Endothelial cell of umbilical vein (primary cell): ENCODE measurements at regions not wholly inside any gene's neighbourhood (a gene's known extent, or its start where the extent isn't known, plus 50 kb on each side); places are given as distances from the start of the nearest gene placed in this dataset.

ENCODE experiments used
- EZH2 ChIP-seq: IDR thresholded peaks from 2 replicates; pipeline ENCODE4 v1.6.1; 2012; ENCODE audit warnings: borderline replicate concordance, low read depth, mild to moderate bottlenecking, moderate library complexity, low read length, inconsistent platforms; ENCODE audit not compliant: severe bottlenecking
- FOS ChIP-seq: IDR thresholded peaks from 2 replicates; pipeline ENCODE4 v1.6.1; 2011; ENCODE audit warnings: mild to moderate bottlenecking, low read length, moderate library complexity, borderline replicate concordance; ENCODE audit not compliant: insufficient read depth
- JUN ChIP-seq: IDR thresholded peaks from 2 replicates; pipeline ENCODE4 v1.6.1; 2011; ENCODE audit warnings: borderline replicate concordance, low read depth; ENCODE audit not compliant: insufficient read length, insufficient read depth
- MYC ChIP-seq: IDR thresholded peaks from one replicate; pipeline ENCODE4 v1.6.1; 2011; ENCODE audit warnings: mild to moderate bottlenecking, low read depth, low read length
- POLR2A ChIP-seq: IDR thresholded peaks from 2 replicates; pipeline ENCODE4 v1.6.1; 2012; ENCODE audit warnings: low read depth, mild to moderate bottlenecking, control low read depth, low read length
- POLR2AphosphoS5 ChIP-seq: IDR thresholded peaks from 2 replicates; pipeline ENCODE4 v1.6.1; 2012; ENCODE audit warnings: low read depth, mild to moderate bottlenecking, control low read depth, low read length, moderate library complexity; ENCODE audit not compliant: insufficient read depth
- TF ChIP-seq, protein P1 (sequence below), 2 donors: IDR thresholded peaks; 1 replicate in 1 of 2; 2 replicates in 1 of 2; pipeline ENCODE4 v1.5.1; 2011; ENCODE audit warnings: low read length in 2 of 2, mild to moderate bottlenecking in 2 of 2, moderate library complexity in 2 of 2, control low read depth in 1 of 2, inconsistent platforms in 1 of 2, low read depth in 1 of 2; ENCODE audit not compliant: insufficient read depth in 1 of 2; ENCODE audit errors: extremely low read depth in 1 of 2

DNA sequence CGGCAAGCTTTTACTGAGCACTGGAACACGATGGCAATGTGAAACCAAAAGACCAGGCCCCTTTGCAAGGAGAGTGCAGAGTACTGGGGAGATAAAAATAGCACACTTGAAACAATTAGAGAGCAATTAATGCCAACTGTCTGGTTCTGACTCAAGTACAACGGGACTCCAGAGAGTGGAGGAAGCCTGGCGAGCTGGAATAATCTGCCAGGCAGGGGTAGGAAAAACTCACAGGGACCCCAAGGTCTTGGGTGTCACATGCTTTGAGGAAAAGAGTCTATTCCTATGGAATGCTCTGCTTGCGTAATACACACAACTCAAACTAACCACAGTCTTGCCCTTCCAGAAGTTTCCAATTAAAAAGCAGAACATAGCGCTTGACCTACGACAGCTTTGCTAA, 113.0 kb upstream of the CLMP start:
- TF ChIP-seq, protein P1, sequence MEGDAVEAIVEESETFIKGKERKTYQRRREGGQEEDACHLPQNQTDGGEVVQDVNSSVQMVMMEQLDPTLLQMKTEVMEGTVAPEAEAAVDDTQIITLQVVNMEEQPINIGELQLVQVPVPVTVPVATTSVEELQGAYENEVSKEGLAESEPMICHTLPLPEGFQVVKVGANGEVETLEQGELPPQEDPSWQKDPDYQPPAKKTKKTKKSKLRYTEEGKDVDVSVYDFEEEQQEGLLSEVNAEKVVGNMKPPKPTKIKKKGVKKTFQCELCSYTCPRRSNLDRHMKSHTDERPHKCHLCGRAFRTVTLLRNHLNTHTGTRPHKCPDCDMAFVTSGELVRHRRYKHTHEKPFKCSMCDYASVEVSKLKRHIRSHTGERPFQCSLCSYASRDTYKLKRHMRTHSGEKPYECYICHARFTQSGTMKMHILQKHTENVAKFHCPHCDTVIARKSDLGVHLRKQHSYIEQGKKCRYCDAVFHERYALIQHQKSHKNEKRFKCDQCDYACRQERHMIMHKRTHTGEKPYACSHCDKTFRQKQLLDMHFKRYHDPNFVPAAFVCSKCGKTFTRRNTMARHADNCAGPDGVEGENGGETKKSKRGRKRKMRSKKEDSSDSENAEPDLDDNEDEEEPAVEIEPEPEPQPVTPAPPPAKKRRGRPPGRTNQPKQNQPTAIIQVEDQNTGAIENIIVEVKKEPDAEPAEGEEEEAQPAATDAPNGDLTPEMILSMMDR (IDR thresholded peaks at IDR 0.05; ENCODE audit: extremely low read depth in 1 of 2, insufficient read depth in 1 of 2, low read depth in 1 of 2, low read length in 2 of 2) = no peak
- no peak for TF ChIP-seq EZH2
- TF ChIP-seq FOS = no peak
- TF ChIP-seq POLR2A = no peak
- no peak for TF ChIP-seq JUN
- TF ChIP-seq POLR2AphosphoS5 = no peak
- no peak for TF ChIP-seq MYC
